ENCODE measurements at regions not wholly inside any gene's neighbourhood (a gene's known extent, or its start where the extent isn't known, plus 50 kb on each side); places are given as distances from the start of the nearest gene placed in this dataset.

GRCh38 chr11:115806056-115806455 lies 301.8 kb upstream of the CADM1 start:
- no peak for TF ChIP-seq CTCF (IDR thresholded peaks at IDR 0.05; ENCODE audit: insufficient read depth, low read length, poor library complexity, severe bottlenecking)
- DNase-seq (ENCODE audit: extremely low read depth, insufficient read length) = no peak

GRCh38 chr11:115803073-115803740 lies 299.0 kb upstream of the CADM1 start:
- Histone ChIP-seq H3K27me3 (replicated peaks; ENCODE audit: control insufficient read depth, insufficient read depth, low read length) (no peaks in the 10 kb centered on the region; the same call in 1 of the 2 replicates), H3K36me3 (ENCODE audit: control insufficient read depth, insufficient read depth, low read length) (no peaks in the 10 kb centered on the region), H3K4me3 (replicated peaks; ENCODE audit: low read depth, low read length) (no peak overlapping the region)
- no peak for DNase-seq (ENCODE audit: extremely low read depth, insufficient read length)
- TF ChIP-seq CTCF (IDR thresholded peaks at IDR 0.05; ENCODE audit: insufficient read depth, low read length, poor library complexity, severe bottlenecking) = no peak

More at GRCh38 chr11:115806056-115806455, 301.8 kb upstream of the CADM1 start:
- no peaks in the 10 kb centered on the region for H3K27me3 ChIP-seq (replicated peaks; ENCODE audit: control insufficient read depth, insufficient read depth, low read length)
- no peak overlapping the region for H3K4me3 ChIP-seq (replicated peaks; ENCODE audit: low read depth, low read length)
- no peaks in the 10 kb centered on the region for H3K36me3 ChIP-seq (ENCODE audit: control insufficient read depth, insufficient read depth, low read length)

GRCh38 chr11:115802641-115803040 lies 298.4 kb upstream of the CADM1 start:
- Histone ChIP-seq H3K4me3 (replicated peaks; ENCODE audit: low read depth, low read length) (no peak overlapping the region), H3K27me3 (replicated peaks; ENCODE audit: control insufficient read depth, insufficient read depth, low read length) (no peaks in the 10 kb centered on the region; the same call in 1 of the 2 replicates), H3K36me3 (ENCODE audit: control insufficient read depth, insufficient read depth, low read length) (no peaks in the 10 kb centered on the region)
- DNase-seq (ENCODE audit: extremely low read depth, insufficient read length) = no peak
- no peak for TF ChIP-seq CTCF (IDR thresholded peaks at IDR 0.05; ENCODE audit: insufficient read depth, low read length, poor library complexity, severe bottlenecking)

- no peak for TF ChIP-seq CTCF (IDR thresholded peaks at IDR 0.05; ENCODE audit: insufficient read depth, low read length, poor library complexity, severe bottlenecking)
- Histone ChIP-seq H3K4me3 (replicated peaks; ENCODE audit: low read depth, low read length) (no peak overlapping the region), H3K36me3 (ENCODE audit: control insufficient read depth, insufficient read depth, low read length) (no peaks in the 10 kb centered on the region), H3K27me3 (replicated peaks; ENCODE audit: control insufficient read depth, insufficient read depth, low read length) (no peaks in the 10 kb centered on the region)
- DNase-seq (ENCODE audit: extremely low read depth, insufficient read length) = no peak
Observed at GRCh38 chr11:115792903-115793302, 288.7 kb upstream of the CADM1 start.

GRCh38 chr11:115787302-115787701 lies 283.1 kb upstream of the CADM1 start:
- no peak for TF ChIP-seq CTCF (IDR thresholded peaks at IDR 0.05; ENCODE audit: insufficient read depth, low read length, poor library complexity, severe bottlenecking)
- Histone ChIP-seq H3K4me3 (replicated peaks; ENCODE audit: low read depth, low read length) (no peak overlapping the region), H3K27me3 (replicated peaks; ENCODE audit: control insufficient read depth, insufficient read depth, low read length) (no peaks in the 10 kb centered on the region), H3K36me3 (ENCODE audit: control insufficient read depth, insufficient read depth, low read length) (no peaks in the 10 kb centered on the region)
- no peak for DNase-seq (ENCODE audit: extremely low read depth, insufficient read length)
